H1 (cell line): ENCODE measurements at regions not wholly inside any gene's neighbourhood (a gene's known extent, or its start where the extent isn't known, plus 50 kb on each side); places are given as distances from the start of the nearest gene placed in this dataset.

Source experiments
- CTCF ChIA-PET: fragments of 300-600 bp; sonication (Branson Sonifier 250); formaldehyde crosslinking; loops from one replicate; lab custom pipeline; 2021; ENCODE audit not compliant: partially characterized antibody; lab: Charles Lee
- POLR2A ChIA-PET: fragments of 300-600 bp; sonication (Branson Sonifier 250); formaldehyde crosslinking; loops from one replicate; lab custom pipeline; 2021; ENCODE audit warnings: inconsistent platforms; ENCODE audit not compliant: partially characterized antibody; lab: Charles Lee
- DNase-seq, 2 experiments: peaks; one replicate each; pipeline versions ENCODE4 v3.0.0 to v3.0.0-alpha.2; 2010 to 2022; ENCODE audit warnings: low spot score in 2 of 2, low read depth in 1 of 2, mixed read lengths in 1 of 2
- FAIRE-seq: peaks from 2 replicates; lab custom pipeline; 2011; peaks lifted over from hg19 to GRCh38; lab: Jason Lieb, UNC
- H2AFZ ChIP-seq: 2 replicates; pipeline ENCODE4 v1.8.1; 2012; ENCODE audit warnings: low read length, inconsistent platforms
- H2AK5ac ChIP-seq: 2 replicates; pipeline ENCODE4 v1.6.1; 2013; ENCODE audit warnings: low read depth, low read length
- H2BK120ac ChIP-seq: replicated peaks from 2 replicates; pipeline ENCODE3; 2013; ENCODE audit warnings: low read depth, low read length, inconsistent platforms
- H2BK12ac ChIP-seq: 2 replicates; pipeline ENCODE4 v1.6.1; 2013; ENCODE audit warnings: low read depth, low read length
- H2BK15ac ChIP-seq: 2 replicates; pipeline ENCODE4 v1.6.1; 2013; ENCODE audit warnings: low read length
- H2BK20ac ChIP-seq: 2 replicates; pipeline ENCODE4 v1.6.1; 2013; ENCODE audit warnings: low read length
- H2BK5ac ChIP-seq: 2 replicates; pipeline ENCODE4 v1.6.1; 2013; ENCODE audit warnings: low read depth, low read length
- H3K14ac ChIP-seq: 2 replicates; pipeline ENCODE4 v1.6.1; 2013; ENCODE audit warnings: inconsistent platforms; ENCODE audit not compliant: insufficient read length
- H3K18ac ChIP-seq: 2 replicates; pipeline ENCODE4 v1.6.1; 2013; ENCODE audit warnings: low read length; ENCODE audit errors: extremely low read depth
- H3K23ac ChIP-seq: 2 replicates; pipeline ENCODE4 v1.6.1; 2013; ENCODE audit warnings: inconsistent platforms; ENCODE audit not compliant: insufficient read length
- H3K23me2 ChIP-seq: 2 replicates; pipeline ENCODE4 v1.6.1; 2013; ENCODE audit warnings: low read depth, low read length
- H3K27ac ChIP-seq: 2 replicates; pipeline ENCODE4 v1.6.1; 2011; ENCODE audit warnings: low read depth, low read length, inconsistent platforms
- H3K27me3 ChIP-seq, 4 experiments: replicated peaks in 1 of 4; 1 replicate in 1 of 4; 2 replicates in 3 of 4; pipeline versions ENCODE4 v1.6.1 to v1.8.1; 2011 to 2013; ENCODE audit warnings: low read length in 3 of 4, mild to moderate bottlenecking in 3 of 4, inconsistent platforms in 2 of 4, mixed read lengths in 2 of 4, moderate library complexity in 1 of 4; ENCODE audit not compliant: control insufficient read depth in 3 of 4, insufficient read depth in 3 of 4; ENCODE audit errors: extremely low read depth in 1 of 4
- H3K36me3 ChIP-seq, 4 experiments: 2 replicates each; pipeline versions ENCODE4 v1.6.1 to v1.8.1; 2011 to 2013; ENCODE audit warnings: mild to moderate bottlenecking in 4 of 4, low read length in 3 of 4, moderate library complexity in 2 of 4, control low read depth in 1 of 4, inconsistent platforms in 1 of 4; ENCODE audit not compliant: insufficient read depth in 4 of 4, control insufficient read depth in 2 of 4
- H3K4ac ChIP-seq: replicated peaks from 2 replicates; pipeline ENCODE3; 2013; ENCODE audit warnings: low read length, low read depth, mixed read lengths, inconsistent platforms; ENCODE audit not compliant: insufficient read length
- H3K4me1 ChIP-seq, 4 experiments: replicated peaks in 1 of 4; 1 replicate in 1 of 4; 2 replicates in 3 of 4; pipeline versions ENCODE4 v1.6.1 to v1.8.1; 2011 to 2013; ENCODE audit warnings: low read length in 3 of 4, inconsistent platforms in 2 of 4, mixed read lengths in 1 of 4; ENCODE audit not compliant: insufficient read depth in 4 of 4, control insufficient read depth in 3 of 4
- H3K4me2 ChIP-seq, 2 experiments: 2 replicates each; pipeline versions ENCODE4 v1.6.1 to v1.8.1; 2011 to 2013; ENCODE audit warnings: low read depth in 2 of 2, low read length in 2 of 2, control low read depth in 1 of 2, inconsistent platforms in 1 of 2, mild to moderate bottlenecking in 1 of 2; ENCODE audit not compliant: insufficient read depth in 1 of 2
- H3K4me3 ChIP-seq, 4 experiments: fragments of 200-600, 300-600 bp in 1 of 4; sonication (generic), shearing (Covaris generic), sonication (Bioruptor Twin) in 1 of 4; 2 replicates each; pipeline versions ENCODE4 v1.5.1 to v1.8.1; 2011 to 2016; ENCODE audit warnings: low read length in 4 of 4, low read depth in 3 of 4, control low read depth in 2 of 4, inconsistent platforms in 2 of 4, mild to moderate bottlenecking in 2 of 4, mixed read lengths in 1 of 4, moderate library complexity in 1 of 4; ENCODE audit not compliant: insufficient read depth in 2 of 4; ENCODE audit errors: extremely low read depth in 1 of 4
- H3K56ac ChIP-seq: replicated peaks from 2 replicates; pipeline ENCODE3; 2013; ENCODE audit warnings: low read depth, mild to moderate bottlenecking, mixed read lengths, low read length, inconsistent platforms; ENCODE audit not compliant: insufficient read length
- H3K79me1 ChIP-seq: 2 replicates; pipeline ENCODE4 v1.6.1; 2013; ENCODE audit warnings: low read depth, low read length, control low read depth
- H3K79me2 ChIP-seq, 2 experiments: 2 replicates each; pipeline versions ENCODE4 v1.6.1 to v1.8.1; 2012 to 2013; ENCODE audit warnings: low read length in 2 of 2, mild to moderate bottlenecking in 2 of 2, inconsistent platforms in 1 of 2; ENCODE audit not compliant: insufficient read depth in 2 of 2, control insufficient read depth in 1 of 2
- H3K9ac ChIP-seq, 4 experiments: replicated peaks in 1 of 4; 1 replicate in 1 of 4; 2 replicates in 3 of 4; pipeline versions ENCODE4 v1.6.1 to v1.8.1; 2011 to 2013; ENCODE audit warnings: low read depth in 3 of 4, low read length in 3 of 4, control low read depth in 2 of 4, mild to moderate bottlenecking in 2 of 4, moderate library complexity in 2 of 4, inconsistent platforms in 1 of 4; ENCODE audit errors: extremely low read depth in 1 of 4
- H3K9me3 ChIP-seq, 2 experiments: 2 replicates each; pipeline versions ENCODE4 v1.6.1 to v1.8.1; 2012 to 2013; ENCODE audit warnings: mild to moderate bottlenecking in 2 of 2, moderate library complexity in 2 of 2, control low read depth in 1 of 2, inconsistent platforms in 1 of 2, low read depth in 1 of 2, low read length in 1 of 2, mixed read lengths in 1 of 2; ENCODE audit not compliant: insufficient read depth in 2 of 2
- H4K20me1 ChIP-seq, 2 experiments: replicated peaks in 1 of 2; 2 replicates each; pipeline versions ENCODE3 to v1.8.1; 2011 to 2013; ENCODE audit warnings: inconsistent platforms in 2 of 2, low read length in 2 of 2, mild to moderate bottlenecking in 1 of 2; ENCODE audit not compliant: insufficient read depth in 2 of 2, control insufficient read depth in 1 of 2
- H4K5ac ChIP-seq: 2 replicates; pipeline ENCODE4 v1.6.1; 2013; ENCODE audit warnings: low read length, low read depth, mixed read lengths, inconsistent platforms; ENCODE audit not compliant: insufficient read length
- H4K8ac ChIP-seq: 2 replicates; pipeline ENCODE4 v1.8.0; 2013; ENCODE audit warnings: mild to moderate bottlenecking, moderate library complexity, low read length, inconsistent platforms; ENCODE audit not compliant: insufficient read depth; ENCODE audit errors: extremely low read depth
- H4K91ac ChIP-seq: replicated peaks from 2 replicates; pipeline ENCODE3; 2013; ENCODE audit warnings: low read length, mixed read lengths, inconsistent platforms; ENCODE audit not compliant: insufficient read length
- ASH2L ChIP-seq: fragments of 200-600, 300-600 bp; sonication (generic); IDR thresholded peaks from one replicate; pipeline ENCODE4 v1.7.1; 2017; ENCODE audit warnings: low read length
- BACH1 ChIP-seq: IDR thresholded peaks from 2 replicates; pipeline ENCODE4 v1.6.1; 2012; ENCODE audit warnings: low read length, improper control_type of control experiment
- CBX5 ChIP-seq: fragments of 300-800, 300-1000 bp; sonication (generic); IDR thresholded peaks from 2 replicates; pipeline ENCODE4 v1.7.1; 2016; ENCODE audit warnings: antibody characterized with exemption, low read length, low read depth
- CHD2 ChIP-seq: IDR thresholded peaks from 2 replicates; pipeline ENCODE4 v1.6.1; 2012; ENCODE audit warnings: low read length, improper control_type of control experiment
- CTBP2 ChIP-seq: IDR thresholded peaks from 2 replicates; pipeline ENCODE4 v1.7.0; 2011; ENCODE audit warnings: borderline replicate concordance, mild to moderate bottlenecking, moderate library complexity, mixed read lengths, low read length; ENCODE audit not compliant: insufficient read depth, insufficient read length
- EP300 ChIP-seq, 2 experiments: IDR thresholded peaks; 1 replicate in 1 of 2; 2 replicates in 1 of 2; pipeline ENCODE4 v1.6.1; 2011 to 2012; ENCODE audit warnings: low read depth in 2 of 2, low read length in 2 of 2, mild to moderate bottlenecking in 2 of 2, borderline replicate concordance in 1 of 2, inconsistent platforms in 1 of 2, moderate library complexity in 1 of 2
- GTF2F1 ChIP-seq: IDR thresholded peaks from 2 replicates; pipeline ENCODE4 v1.6.1; 2012; ENCODE audit warnings: low read depth, low read length, improper control_type of control experiment, borderline replicate concordance
- MAFK ChIP-seq: IDR thresholded peaks from 2 replicates; pipeline ENCODE4 v1.6.1; 2012; ENCODE audit warnings: low read depth, mild to moderate bottlenecking, improper control_type of control experiment, low read length
- POLR2AphosphoS5 ChIP-seq: IDR thresholded peaks from 2 replicates; pipeline ENCODE4 v1.6.1; 2011; ENCODE audit warnings: low read depth, low read length
- RAD21 ChIP-seq, 2 experiments: IDR thresholded peaks in 1 of 2; conservative IDR thresholded peaks in 1 of 2; 2 replicates each; pipeline ENCODE4 v1.6.1; 2011; ENCODE audit warnings: low read depth in 2 of 2, low read length in 2 of 2, improper control_type of control experiment in 1 of 2, inconsistent platforms in 1 of 2, mild to moderate bottlenecking in 1 of 2, moderate library complexity in 1 of 2
- RXRA ChIP-seq: IDR thresholded peaks from 2 replicates; pipeline ENCODE4 v1.6.1; 2011; ENCODE audit warnings: low read depth, mild to moderate bottlenecking, low read length, moderate library complexity; ENCODE audit not compliant: insufficient read depth
- SAP30 ChIP-seq: fragments of 300-600 bp; sonication (generic); IDR thresholded peaks from 2 replicates; pipeline ENCODE4 v1.7.1; 2012; ENCODE audit warnings: low read length, moderate library complexity, mild to moderate bottlenecking, inconsistent platforms; ENCODE audit not compliant: insufficient read depth, insufficient replicate concordance
- WGBS, 2 experiments: shearing (Covaris generic) in 1 of 2; methylation state at CpG; one replicate each; pipeline versions ENCODE4 v1.1.6 to v1.1.7; 2013 to 2015; ENCODE audit warnings: low lambda C conversion rate in 2 of 2, mixed read lengths in 2 of 2, inconsistent platforms in 1 of 2, low coverage in 1 of 2, missing lambda C conversion rate in 1 of 2; ENCODE audit not compliant: insufficient replicate concordance in 2 of 2, insufficient coverage in 1 of 2, insufficient read length in 1 of 2; ENCODE audit errors: extremely low coverage in 1 of 2, missing lambda C conversion rate in 1 of 2; 5-methylcytosine and 5-hydroxymethylcytosine counted together

- H3K23me2 ChIP-seq = no peaks in the 10 kb centered on the region
- no peak overlapping the region for H3K27ac ChIP-seq
- H3K4ac ChIP-seq = no peak overlapping the region
- H3K36me3 ChIP-seq = no peaks in the 10 kb centered on the region
- no peak overlapping the region for H2BK20ac ChIP-seq
- H3K4me3 ChIP-seq = no peak overlapping the region
- FAIRE-seq (no peak), DNase-seq (no peak)
- CTCF ChIA-PET = interaction anchor here (0.9 to 3.3 kb wide), 7 partner anchors 16 to 241 kb away, joined by 3 to 21 read pairs (median 4); no protein-coding TSS in a partner anchor
- H3K18ac ChIP-seq = no peak overlapping the region
- WGBS, 2 experiments = 93% methylated on average over 24 of the region's 24 CpGs; no CpG with 5 or more reads in 1 of the 2 experiments
- no peak overlapping the region for H3K4me2 ChIP-seq
- H3K9me3 ChIP-seq = no peaks in the 10 kb centered on the region
- H3K56ac ChIP-seq = no peak overlapping the region
- H3K23ac ChIP-seq = no peak overlapping the region
- H2BK120ac ChIP-seq = no peak overlapping the region
- H2AK5ac ChIP-seq = no peak overlapping the region
- no peaks in the 10 kb centered on the region for H3K79me2 ChIP-seq
- peaks cover 0 to 2% (median 0%) of the 10 kb centered on the region in 4 experiments; a peak in 3 of 7 replicates for H3K4me1 ChIP-seq
- no peaks in the 10 kb centered on the region for H4K20me1 ChIP-seq
- no peak overlapping the region for H3K14ac ChIP-seq
- no peak overlapping the region for H2AFZ ChIP-seq
- H4K8ac ChIP-seq = no peak overlapping the region; the same call in 1 of the 2 replicates
- no peak overlapping the region for H3K9ac ChIP-seq
- no peak overlapping the region for H4K91ac ChIP-seq
- no peak overlapping the region for H4K5ac ChIP-seq
- H3K27me3 ChIP-seq = no peaks in the 10 kb centered on the region
- H2BK15ac ChIP-seq = no peak overlapping the region
- H3K79me1 ChIP-seq = no peaks in the 10 kb centered on the region
- H2BK5ac ChIP-seq = no peak overlapping the region; the same call in 1 of the 2 replicates
- POLR2A ChIA-PET = no interaction called here
- no peak overlapping the region for H2BK12ac ChIP-seq
- TF ChIP-seq RXRA (no peak), POLR2AphosphoS5 (no peak), BACH1 (no peak), ASH2L (no peak), CHD2 (no peak), GTF2F1 (no peak), RAD21 (IDR thresholded peaks at IDR 0.05 in 1 of 2, conservative IDR thresholded peaks at IDR 0.05 in 1 of 2; ENCODE audit: low read depth in 2 of 2, low read length in 2 of 2) (no peak), CTBP2 (no peak), EP300 (IDR thresholded peaks at IDR 0.05; ENCODE audit: borderline replicate concordance in 1 of 2, low read depth in 2 of 2, low read length in 2 of 2) (no peak), SAP30 (no peak), MAFK (no peak), CBX5 (no peak)
Observed at GRCh38 chr2:196318517-196319377, 147.4 kb upstream of the STK17B start.
